Activated CD8-positive, alpha-beta memory T cell treated with anti-CD3 and anti-CD28 coated beads, Interleukin-2, amount 10 ng/mL, durations not matched to agents 7 days and 5 days (primary cell): ENCODE measurements at regions not wholly inside any gene's neighbourhood (a gene's known extent, or its start where the extent isn't known, plus 50 kb on each side); places are given as distances from the start of the nearest gene placed in this dataset.
A peak's percentile ranks its signal among the peaks of the same experiment; 100 is the strongest.

Source experiments
- ATAC-seq: fragments of 150-1000 bp; cut with Tn5 transposase; one replicate; pipeline ENCODE4 v1.10.0; 2021; ENCODE audit warnings: moderate library complexity
- CTCF ChIA-PET: fragments of 350-600 bp; sonication (Branson Sonifier 250); formaldehyde crosslinking; loops from one replicate; lab custom pipeline; 2021; ENCODE audit warnings: antibody characterized with exemption; lab: Charles Lee
- DNase-seq: peaks from one replicate; pipeline ENCODE4 v3.0.0-alpha.2; 2020
- H3K27ac Mint-ChIP-seq: one replicate; pipeline ENCODE4 v1.8.0; 2021; ENCODE audit warnings: mild to moderate bottlenecking, mixed read lengths
- H3K27me3 Mint-ChIP-seq: one replicate; pipeline ENCODE4 v1.8.0; 2021; ENCODE audit warnings: mixed read lengths
- H3K36me3 Mint-ChIP-seq: one replicate; pipeline ENCODE4 v1.8.0; 2021; ENCODE audit warnings: mild to moderate bottlenecking, mixed read lengths
- H3K4me1 Mint-ChIP-seq: one replicate; pipeline ENCODE4 v1.8.0; 2021; ENCODE audit warnings: mixed read lengths
- H3K4me3 Mint-ChIP-seq: one replicate; pipeline ENCODE4 v1.8.0; 2021; ENCODE audit warnings: mild to moderate bottlenecking, moderate library complexity, mixed read lengths
- H3K9me3 Mint-ChIP-seq: one replicate; pipeline ENCODE4 v1.8.0; 2022; ENCODE audit warnings: low read depth, mixed read lengths

DNA sequence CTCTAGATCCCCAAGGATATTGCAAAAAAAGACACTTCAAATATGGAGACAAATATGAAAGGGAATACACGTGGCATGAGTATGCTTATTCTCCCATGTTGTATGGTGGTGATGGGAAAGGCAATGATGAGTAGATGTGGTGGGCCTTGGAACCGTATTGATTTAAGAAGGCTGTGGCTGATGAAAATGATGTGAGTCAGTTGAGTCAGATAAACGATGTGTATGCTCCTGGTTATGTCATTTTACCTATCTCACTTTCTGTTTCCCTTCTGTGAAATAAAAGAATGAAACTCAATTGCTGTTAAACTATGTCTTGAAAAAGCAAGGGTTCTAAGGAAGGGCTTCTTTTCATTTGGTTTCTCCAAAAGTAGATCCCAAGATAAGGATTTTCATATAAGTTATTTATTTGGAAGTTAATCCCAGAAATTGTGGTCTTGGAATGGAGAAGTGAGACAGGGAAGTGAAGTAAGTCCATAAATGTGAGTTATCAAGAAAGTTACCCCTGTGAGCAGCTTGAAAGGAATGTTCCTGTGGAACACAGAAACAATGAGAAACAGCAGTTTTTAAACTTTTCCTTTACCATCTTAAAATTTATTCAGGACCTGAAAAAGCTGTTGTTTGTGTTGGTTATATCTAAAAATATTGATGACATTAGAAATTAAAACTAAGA, 292.0 kb downstream of the DUSP10 start:
- no peak for DNase-seq
- no peak overlapping the region for H3K4me3 Mint-ChIP-seq
- H3K27ac Mint-ChIP-seq, result no peak overlapping the region
- peak; percentile 81 for ATAC-seq
- no peaks in the 10 kb centered on the region for H3K9me3 Mint-ChIP-seq
- H3K27me3 Mint-ChIP-seq, result peaks cover 25% of the 10 kb centered on the region
- H3K36me3 Mint-ChIP-seq, result peaks cover 2% of the 10 kb centered on the region
- H3K4me1 Mint-ChIP-seq, result peaks cover 14% of the 10 kb centered on the region
- CTCF ChIA-PET, result no interaction called here

GRCh38 chr1:221451741-221452140, 290.1 kb downstream of the DUSP10 start:
- CTCF ChIA-PET, result no interaction called here
- Mint-ChIP-seq H3K4me3 (no peak overlapping the region), H3K9me3 (no peaks in the 10 kb centered on the region), H3K4me1 (peaks cover 14% of the 10 kb centered on the region), H3K36me3 (peaks cover 2% of the 10 kb centered on the region), H3K27me3 (peaks cover 17% of the 10 kb centered on the region), H3K27ac (no peak overlapping the region)
- ATAC-seq (no peak), DNase-seq (no peak)

- peaks cover 2% of the 10 kb centered on the region for H3K36me3 Mint-ChIP-seq
- H3K9me3 Mint-ChIP-seq, result no peaks in the 10 kb centered on the region
- DNase-seq (no peak), ATAC-seq (no peak)
- CTCF ChIA-PET, result interaction anchor here (1.0 kb wide), 1 partner anchor 557 kb away, joined by 3 read pairs; no protein-coding TSS in a partner anchor
- H3K27me3 Mint-ChIP-seq, result peaks cover 24% of the 10 kb centered on the region
- H3K4me1 Mint-ChIP-seq, result peaks cover 13% of the 10 kb centered on the region
- H3K27ac Mint-ChIP-seq, result no peak overlapping the region
- H3K4me3 Mint-ChIP-seq, result no peak overlapping the region
These were observed 287.8 kb downstream of the DUSP10 start for GRCh38 chr1:221454096-221454495.

DNA sequence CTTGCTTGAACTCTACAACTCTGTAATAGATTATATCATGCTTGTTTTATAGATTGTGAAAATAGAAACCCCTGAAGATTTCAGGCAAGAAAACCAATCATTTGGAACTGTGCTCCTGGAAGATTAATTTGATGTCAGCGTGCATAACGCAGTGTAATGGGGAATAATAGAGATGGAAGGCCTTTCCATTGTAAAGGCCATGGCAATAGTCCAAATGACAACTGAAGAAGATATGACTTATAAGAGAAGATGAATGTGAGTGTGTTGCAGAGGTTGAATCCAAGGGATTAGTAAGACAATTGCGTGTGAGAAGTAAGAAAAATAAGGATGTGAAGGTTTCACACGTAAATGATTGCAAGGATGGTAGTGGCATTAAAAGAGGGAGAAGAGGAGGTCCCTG, 285.0 kb downstream of the DUSP10 start:
- no peak for ATAC-seq
- peaks cover 44% of the 10 kb centered on the region for H3K27me3 Mint-ChIP-seq
- CTCF ChIA-PET, result no interaction called here
- no peak overlapping the region for H3K27ac Mint-ChIP-seq
- no peak overlapping the region for H3K4me3 Mint-ChIP-seq
- H3K4me1 Mint-ChIP-seq, result no peaks in the 10 kb centered on the region
- no peaks in the 10 kb centered on the region for H3K36me3 Mint-ChIP-seq
- DNase-seq, result no peak
- H3K9me3 Mint-ChIP-seq, result no peaks in the 10 kb centered on the region

- DNase-seq, result no peak
- Mint-ChIP-seq H3K27ac (no peak overlapping the region), H3K4me1 (no peaks in the 10 kb centered on the region), H3K9me3 (no peaks in the 10 kb centered on the region), H3K27me3 (peaks cover 41% of the 10 kb centered on the region), H3K4me3 (no peak overlapping the region), H3K36me3 (no peaks in the 10 kb centered on the region)
- ATAC-seq, result no peak
- CTCF ChIA-PET, result no interaction called here
These were observed 284.0 kb downstream of the DUSP10 start for GRCh38 chr1:221457685-221458446.

DNA sequence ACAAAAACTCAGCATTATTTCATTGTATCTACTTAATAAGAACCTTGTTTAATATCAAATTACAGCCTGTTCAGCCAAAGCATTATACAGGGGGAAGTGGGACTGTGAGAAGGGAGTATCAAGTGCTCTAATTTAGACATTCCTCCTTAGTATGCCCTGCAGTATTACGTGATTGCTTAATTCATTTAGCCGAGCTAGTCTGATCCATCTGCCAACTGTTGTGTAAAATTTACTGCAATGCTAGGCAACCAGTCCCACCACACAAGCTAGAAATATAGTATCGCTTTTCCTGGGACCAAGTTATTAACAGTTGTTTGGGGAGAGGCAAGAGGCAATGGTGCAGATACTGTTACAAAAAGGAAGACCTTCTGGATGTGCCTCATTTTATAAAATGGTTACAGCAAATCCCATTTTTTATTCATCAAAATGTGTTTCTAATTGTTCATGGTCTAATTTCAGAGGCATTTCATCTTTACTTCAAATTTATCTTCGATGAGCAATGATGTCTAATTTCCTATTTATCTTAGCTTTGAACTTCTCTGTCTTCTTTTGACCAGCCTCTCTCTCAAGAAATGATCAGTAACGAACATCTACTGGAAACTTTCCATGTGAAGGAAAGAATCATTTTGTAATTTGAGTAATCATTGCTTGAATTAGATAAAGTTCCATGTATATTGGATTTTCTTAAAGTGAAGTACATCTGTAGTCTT, 283.3 kb downstream of the DUSP10 start:
- no peaks in the 10 kb centered on the region for H3K9me3 Mint-ChIP-seq
- H3K36me3 Mint-ChIP-seq, result no peaks in the 10 kb centered on the region
- no peaks in the 10 kb centered on the region for H3K4me1 Mint-ChIP-seq
- ATAC-seq (no peak), DNase-seq (no peak)
- peaks cover 38% of the 10 kb centered on the region for H3K27me3 Mint-ChIP-seq
- no peak overlapping the region for H3K27ac Mint-ChIP-seq
- CTCF ChIA-PET, result no interaction called here
- no peak overlapping the region for H3K4me3 Mint-ChIP-seq

- peaks cover 38% of the 10 kb centered on the region for H3K27me3 Mint-ChIP-seq
These were observed 282.3 kb downstream of the DUSP10 start for GRCh38 chr1:221459558-221459957.

GRCh38 chr1:221462345-221462744, 279.5 kb downstream of the DUSP10 start:
- CTCF ChIA-PET, result no interaction called here
- DNase-seq, result no peak
- no peak overlapping the region for H3K27ac Mint-ChIP-seq
- H3K27me3 Mint-ChIP-seq, result peaks cover 32% of the 10 kb centered on the region
- no peaks in the 10 kb centered on the region for H3K9me3 Mint-ChIP-seq
- no peaks in the 10 kb centered on the region for H3K4me1 Mint-ChIP-seq
- H3K4me3 Mint-ChIP-seq, result no peak overlapping the region
- H3K36me3 Mint-ChIP-seq, result no peaks in the 10 kb centered on the region
- ATAC-seq, result no peak

More at GRCh38 chr1:221459558-221459957, 282.3 kb downstream of the DUSP10 start:
- Mint-ChIP-seq H3K4me3 (no peak overlapping the region), H3K36me3 (no peaks in the 10 kb centered on the region), H3K27ac (no peak overlapping the region), H3K4me1 (no peaks in the 10 kb centered on the region), H3K9me3 (no peaks in the 10 kb centered on the region)
- ATAC-seq (no peak), DNase-seq (no peak)
- CTCF ChIA-PET, result no interaction called here

DNA sequence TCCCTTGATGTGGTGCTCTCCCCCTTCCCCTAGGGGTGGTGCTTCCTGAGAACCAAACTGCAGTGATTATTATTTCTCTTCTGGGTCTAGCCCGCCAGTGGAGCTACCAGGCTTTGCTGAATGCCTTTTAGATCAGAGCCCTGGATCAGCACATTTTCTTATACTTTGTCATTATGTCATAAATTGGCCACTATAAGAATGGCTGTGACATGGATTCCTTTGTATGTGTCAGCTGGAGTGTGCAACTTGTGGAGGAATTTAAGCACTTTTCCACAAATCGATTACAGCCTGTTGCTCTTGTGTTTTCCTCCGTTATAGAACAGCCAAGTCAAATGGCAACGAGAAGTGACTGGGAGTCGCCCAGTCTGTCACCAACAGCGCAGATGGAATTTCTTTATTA, 273.3 kb downstream of the DUSP10 start:
- H3K9me3 Mint-ChIP-seq, result no peaks in the 10 kb centered on the region
- CTCF ChIA-PET, result no interaction called here

DNA sequence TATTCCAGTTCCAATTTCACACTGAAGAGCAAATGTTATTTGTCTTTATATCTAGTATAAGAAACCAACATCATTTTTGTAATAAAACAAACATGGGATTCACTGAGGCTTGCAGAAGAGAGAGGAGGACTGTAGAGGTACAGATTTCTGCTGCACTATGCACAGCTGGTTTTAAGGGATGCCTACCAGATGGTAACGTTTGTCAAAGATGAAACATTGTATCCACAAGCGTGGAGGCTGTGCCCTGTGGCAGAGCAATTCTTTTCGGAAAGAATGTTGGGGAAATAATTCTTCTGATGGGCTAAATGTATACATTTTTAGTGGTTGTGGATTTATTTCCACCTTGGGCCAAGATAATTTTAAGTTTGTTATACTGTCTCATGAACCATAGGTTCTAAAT, 272.4 kb downstream of the DUSP10 start:
- no peak for ATAC-seq
- Mint-ChIP-seq H3K36me3 (no peaks in the 10 kb centered on the region), H3K9me3 (no peaks in the 10 kb centered on the region), H3K4me1 (no peaks in the 10 kb centered on the region), H3K27ac (no peak overlapping the region), H3K4me3 (no peak overlapping the region), H3K27me3 (peaks cover 34% of the 10 kb centered on the region)
- CTCF ChIA-PET, result no interaction called here
- no peak for DNase-seq

More for the DNA sequence above, 273.3 kb downstream of the DUSP10 start:
- no peak for ATAC-seq
- no peak for DNase-seq
- Mint-ChIP-seq H3K36me3 (no peaks in the 10 kb centered on the region), H3K4me3 (no peak overlapping the region), H3K27me3 (peaks cover 32% of the 10 kb centered on the region), H3K27ac (no peak overlapping the region), H3K4me1 (no peaks in the 10 kb centered on the region)

- no peak for ATAC-seq
- H3K27me3 Mint-ChIP-seq, result peaks cover 34% of the 10 kb centered on the region
- no peaks in the 10 kb centered on the region for H3K9me3 Mint-ChIP-seq
- CTCF ChIA-PET, result no interaction called here
- DNase-seq, result no peak
- H3K4me3 Mint-ChIP-seq, result no peak overlapping the region
- no peak overlapping the region for H3K27ac Mint-ChIP-seq
- no peaks in the 10 kb centered on the region for H3K4me1 Mint-ChIP-seq
- no peaks in the 10 kb centered on the region for H3K36me3 Mint-ChIP-seq
These were observed 271.7 kb downstream of the DUSP10 start for GRCh38 chr1:221470000-221470698.

GRCh38 chr1:221473411-221473810, 268.5 kb downstream of the DUSP10 start:
- Mint-ChIP-seq H3K9me3 (no peaks in the 10 kb centered on the region), H3K27ac (no peak overlapping the region), H3K4me3 (no peak overlapping the region), H3K27me3 (peaks cover 32% of the 10 kb centered on the region), H3K36me3 (no peaks in the 10 kb centered on the region), H3K4me1 (peaks cover 2% of the 10 kb centered on the region)
- ATAC-seq (no peak), DNase-seq (no peak)
- CTCF ChIA-PET, result no interaction called here

- no peak for ATAC-seq
These were observed 264.6 kb downstream of the DUSP10 start for GRCh38 chr1:221477252-221477651.

More at GRCh38 chr1:221477252-221477651, 264.6 kb downstream of the DUSP10 start:
- no peak overlapping the region for H3K27ac Mint-ChIP-seq
- H3K4me1 Mint-ChIP-seq, result peaks cover 2% of the 10 kb centered on the region
- no peaks in the 10 kb centered on the region for H3K36me3 Mint-ChIP-seq
- H3K27me3 Mint-ChIP-seq, result peaks cover 13% of the 10 kb centered on the region
- DNase-seq, result no peak
- CTCF ChIA-PET, result interaction anchor here (0.8 to 3.7 kb wide), 9 partner anchors 9 to 978 kb away, joined by 4 to 27 read pairs (median 5); partner anchors contain the start of gene DUSP10
- H3K4me3 Mint-ChIP-seq, result no peak overlapping the region
- H3K9me3 Mint-ChIP-seq, result no peaks in the 10 kb centered on the region
